ENCODE measurements at regions not wholly inside any gene's neighbourhood (a gene's known extent, or its start where the extent isn't known, plus 50 kb on each side); places are given as distances from the start of the nearest gene placed in this dataset.
"Not testable (repeated sequence)": the region's sequence is repeated elsewhere in the genome, so short reads cannot be mapped to it uniquely, and the experiment has no call there.

GRCh38 chr10:94123258-94123995, 129.7 kb downstream of the PLCE1 start:
- H3K9me3 ChIP-seq, result no peaks in the 10 kb centered on the region
- TF ChIP-seq, protein P1, sequence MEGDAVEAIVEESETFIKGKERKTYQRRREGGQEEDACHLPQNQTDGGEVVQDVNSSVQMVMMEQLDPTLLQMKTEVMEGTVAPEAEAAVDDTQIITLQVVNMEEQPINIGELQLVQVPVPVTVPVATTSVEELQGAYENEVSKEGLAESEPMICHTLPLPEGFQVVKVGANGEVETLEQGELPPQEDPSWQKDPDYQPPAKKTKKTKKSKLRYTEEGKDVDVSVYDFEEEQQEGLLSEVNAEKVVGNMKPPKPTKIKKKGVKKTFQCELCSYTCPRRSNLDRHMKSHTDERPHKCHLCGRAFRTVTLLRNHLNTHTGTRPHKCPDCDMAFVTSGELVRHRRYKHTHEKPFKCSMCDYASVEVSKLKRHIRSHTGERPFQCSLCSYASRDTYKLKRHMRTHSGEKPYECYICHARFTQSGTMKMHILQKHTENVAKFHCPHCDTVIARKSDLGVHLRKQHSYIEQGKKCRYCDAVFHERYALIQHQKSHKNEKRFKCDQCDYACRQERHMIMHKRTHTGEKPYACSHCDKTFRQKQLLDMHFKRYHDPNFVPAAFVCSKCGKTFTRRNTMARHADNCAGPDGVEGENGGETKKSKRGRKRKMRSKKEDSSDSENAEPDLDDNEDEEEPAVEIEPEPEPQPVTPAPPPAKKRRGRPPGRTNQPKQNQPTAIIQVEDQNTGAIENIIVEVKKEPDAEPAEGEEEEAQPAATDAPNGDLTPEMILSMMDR (IDR thresholded peaks at IDR 0.05), result no peak
- H3K27ac ChIP-seq, result no peak overlapping the region
- H3K27me3 ChIP-seq, result no peaks in the 10 kb centered on the region
- no peaks in the 10 kb centered on the region for H3K4me1 ChIP-seq (ENCODE audit: control insufficient read depth in 1 of 2, insufficient read depth in 1 of 2, low read depth in 1 of 2, low read length in 1 of 2)
- H3K36me3 ChIP-seq, result no peaks in the 10 kb centered on the region
- no peak overlapping the region for H3K4me3 ChIP-seq (ENCODE audit: low read depth in 1 of 2, low read length in 1 of 2)

DNA sequence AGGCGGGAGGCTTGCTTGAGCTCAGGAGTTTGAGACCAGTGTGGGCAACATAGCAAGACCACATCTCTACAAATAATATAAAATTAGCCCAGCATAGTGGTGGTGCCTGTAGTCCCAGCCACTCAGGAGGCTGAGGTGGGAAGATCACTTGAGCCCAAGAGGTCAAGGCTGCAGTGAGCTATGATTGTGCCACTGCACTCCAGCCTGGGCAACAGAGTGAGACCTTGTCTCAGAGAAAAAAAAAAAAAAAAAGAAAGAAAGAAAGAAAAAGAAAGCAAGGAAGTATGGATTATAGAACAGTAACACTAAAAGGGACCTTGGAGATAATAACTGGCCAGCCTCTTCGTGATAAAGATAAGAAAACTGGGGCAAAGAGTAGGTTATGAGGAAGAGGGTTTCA, 130.4 kb downstream of the PLCE1 start:
- not testable (repeated sequence) for H3K36me3 ChIP-seq; H3K9me3 ChIP-seq; H3K27ac ChIP-seq; H3K27me3 ChIP-seq; H3K4me1 ChIP-seq (ENCODE audit: control insufficient read depth in 1 of 2, insufficient read depth in 1 of 2, low read depth in 1 of 2, low read length in 1 of 2); H3K4me3 ChIP-seq (ENCODE audit: low read depth in 1 of 2, low read length in 1 of 2)

- not testable (repeated sequence) for H3K36me3 ChIP-seq; H3K4me1 ChIP-seq (ENCODE audit: control insufficient read depth in 1 of 2, insufficient read depth in 1 of 2, low read depth in 1 of 2, low read length in 1 of 2); H3K27ac ChIP-seq; H3K9me3 ChIP-seq; H3K4me3 ChIP-seq (ENCODE audit: low read depth in 1 of 2, low read length in 1 of 2); H3K27me3 ChIP-seq
Observed at GRCh38 chr10:94125268-94125667, 131.5 kb downstream of the PLCE1 start.

GRCh38 chr10:94125856-94126255, 132.1 kb downstream of the PLCE1 start:
- H3K9me3 ChIP-seq, result no peaks in the 10 kb centered on the region
- H3K27ac ChIP-seq, result no peak overlapping the region
- H3K4me1 ChIP-seq (ENCODE audit: control insufficient read depth in 1 of 2, insufficient read depth in 1 of 2, low read depth in 1 of 2, low read length in 1 of 2), result no peaks in the 10 kb centered on the region
- no peaks in the 10 kb centered on the region for H3K36me3 ChIP-seq
- TF ChIP-seq, protein P1 (IDR thresholded peaks at IDR 0.05), result no peak
- no peaks in the 10 kb centered on the region for H3K27me3 ChIP-seq
- H3K4me3 ChIP-seq (ENCODE audit: low read depth in 1 of 2, low read length in 1 of 2), result no peak overlapping the region

- Histone ChIP-seq H3K36me3 (no peaks in the 10 kb centered on the region), H3K4me1 (ENCODE audit: control insufficient read depth in 1 of 2, insufficient read depth in 1 of 2, low read depth in 1 of 2, low read length in 1 of 2) (no peaks in the 10 kb centered on the region), H3K9me3 (no peaks in the 10 kb centered on the region), H3K27me3 (no peaks in the 10 kb centered on the region), H3K4me3 (ENCODE audit: low read depth in 1 of 2, low read length in 1 of 2) (no peak overlapping the region), H3K27ac (no peak overlapping the region)
- TF ChIP-seq, protein P1 (IDR thresholded peaks at IDR 0.05), result no peak
Observed at GRCh38 chr10:94129393-94130130, 135.8 kb downstream of the PLCE1 start.

- TF ChIP-seq, protein P1 (IDR thresholded peaks at IDR 0.05), result no peak
- no peaks in the 10 kb centered on the region for H3K4me1 ChIP-seq (ENCODE audit: control insufficient read depth in 1 of 2, insufficient read depth in 1 of 2, low read depth in 1 of 2, low read length in 1 of 2)
- H3K27me3 ChIP-seq, result no peaks in the 10 kb centered on the region
- H3K4me3 ChIP-seq (ENCODE audit: low read depth in 1 of 2, low read length in 1 of 2), result no peak overlapping the region
- no peak overlapping the region for H3K27ac ChIP-seq
- H3K36me3 ChIP-seq, result no peaks in the 10 kb centered on the region
- H3K9me3 ChIP-seq, result no peaks in the 10 kb centered on the region
Observed at GRCh38 chr10:94131885-94132284, 138.2 kb downstream of the PLCE1 start.

All from neutrophil (primary cell).